SK-N-SH treated with all-trans-retinoic acid at 6 μM for 48 hours (cell line): ENCODE measurements at regions not wholly inside any gene's neighbourhood (a gene's known extent, or its start where the extent isn't known, plus 50 kb on each side); places are given as distances from the start of the nearest gene placed in this dataset.

Experiments used
- ATAC-seq: fragments of 200-7000 bp; cut with Tn5 transposase; 3 replicates; pipeline ENCODE4 v1.9.1; 2020; ENCODE audit warnings: mild to moderate bottlenecking, moderate library complexity
- ARNTL ChIP-seq: fragments of 450-650 bp; formaldehyde crosslinking; IDR thresholded peaks from 2 replicates; pipeline ENCODE4 v1.5.0; 2020; ENCODE audit warnings: low read depth, mild to moderate bottlenecking, moderate library complexity, borderline replicate concordance
- BACH2 ChIP-seq: fragments of 250-450 bp; sonication (Bioruptor Pico); IDR thresholded peaks from 2 replicates; pipeline ENCODE4 v1.9.0; 2021; ENCODE audit warnings: mild to moderate bottlenecking, borderline replicate concordance
- CSDC2 ChIP-seq: fragments of 250-450 bp; sonication (Bioruptor Pico); IDR thresholded peaks from 2 replicates; pipeline ENCODE4 v1.5.0; 2020; ENCODE audit warnings: mild to moderate bottlenecking, moderate library complexity
- ESRRG ChIP-seq: fragments of 250-450 bp; sonication (Bioruptor Pico); IDR thresholded peaks from 2 replicates; pipeline ENCODE4 v1.6.1; 2021; ENCODE audit warnings: mild to moderate bottlenecking
- GLIS3 ChIP-seq: fragments of 250-450 bp; sonication (Bioruptor Pico); IDR thresholded peaks from 2 replicates; pipeline ENCODE4 v1.5.0; 2020; ENCODE audit warnings: mild to moderate bottlenecking, moderate library complexity
- ISL1 ChIP-seq: fragments of 250-450 bp; sonication (Bioruptor Pico); IDR thresholded peaks from 2 replicates; pipeline ENCODE4 v2.1.2; 2022; ENCODE audit warnings: mild to moderate bottlenecking, moderate library complexity
- OSR1 ChIP-seq: fragments of 250-450 bp; sonication (Bioruptor Pico); IDR thresholded peaks from 2 replicates; pipeline ENCODE4 v1.8.0; 2022; ENCODE audit warnings: moderate library complexity, mild to moderate bottlenecking, inconsistent platforms
- PATZ1 ChIP-seq: fragments of 250-450 bp; sonication (Bioruptor Pico); IDR thresholded peaks from 2 replicates; pipeline ENCODE4 v1.8.0; 2020; ENCODE audit warnings: mild to moderate bottlenecking, moderate library complexity, borderline replicate concordance
- SNAI2 ChIP-seq: fragments of 250-450 bp; sonication (Bioruptor Pico); IDR thresholded peaks from 2 replicates; pipeline ENCODE4 v1.5.0; 2020; ENCODE audit warnings: mild to moderate bottlenecking, moderate library complexity
- TCF4 ChIP-seq: fragments of 250-450 bp; sonication (Bioruptor Pico); IDR thresholded peaks from 2 replicates; pipeline ENCODE4 v1.8.0; 2021; ENCODE audit warnings: mild to moderate bottlenecking, moderate library complexity, borderline replicate concordance
- TOX ChIP-seq: fragments of 250-450 bp; sonication (Bioruptor Pico); IDR thresholded peaks from 2 replicates; pipeline ENCODE4 v1.8.0; 2021; ENCODE audit warnings: mild to moderate bottlenecking, moderate library complexity, borderline replicate concordance
- ZC3H10 ChIP-seq: fragments of 250-450 bp; sonication (Bioruptor Pico); IDR thresholded peaks from 2 replicates; pipeline ENCODE4 v1.5.1; 2021; ENCODE audit warnings: mild to moderate bottlenecking, moderate library complexity
- ZFP3 ChIP-seq: fragments of 250-450 bp; sonication (Bioruptor Pico); IDR thresholded peaks from 2 replicates; pipeline ENCODE4 v1.5.0; 2020; ENCODE audit warnings: mild to moderate bottlenecking, moderate library complexity
- ZFP30 ChIP-seq: fragments of 450-650 bp; formaldehyde crosslinking; IDR thresholded peaks from 2 replicates; pipeline ENCODE4 v1.5.0; 2022; ENCODE audit warnings: mild to moderate bottlenecking, moderate library complexity
- ZNF565 ChIP-seq: fragments of 450-650 bp; formaldehyde crosslinking; conservative IDR thresholded peaks from 2 replicates; pipeline ENCODE4 v1.5.0; 2020; ENCODE audit warnings: low read depth, mild to moderate bottlenecking, moderate library complexity
- ZNF70 ChIP-seq: fragments of 450-650 bp; formaldehyde crosslinking; IDR thresholded peaks from 2 replicates; pipeline ENCODE4 v1.5.0; 2020; ENCODE audit warnings: mild to moderate bottlenecking, moderate library complexity
- ZNF8 ChIP-seq: fragments of 450-650 bp; formaldehyde crosslinking; IDR thresholded peaks from 2 replicates; pipeline ENCODE4 v1.5.0; 2020; ENCODE audit warnings: mild to moderate bottlenecking, moderate library complexity
- TF ChIP-seq, protein P1 (sequence below): fragments of 250-450 bp; sonication (Bioruptor Pico); IDR thresholded peaks from 2 replicates; pipeline ENCODE4 v1.8.0; 2021; ENCODE audit warnings: low read depth, mild to moderate bottlenecking, moderate library complexity, borderline replicate concordance
- TF ChIP-seq, protein P2 (sequence below): fragments of 250-450 bp; sonication (Bioruptor Pico); IDR thresholded peaks from 2 replicates; pipeline ENCODE4 v1.5.0; 2020; ENCODE audit warnings: mild to moderate bottlenecking, moderate library complexity
- TF ChIP-seq, protein P3 (sequence below): fragments of 250-450 bp; sonication (Bioruptor Pico); IDR thresholded peaks from 2 replicates; pipeline ENCODE4 v1.5.1; 2020; ENCODE audit warnings: low read depth, mild to moderate bottlenecking, moderate library complexity
- TF ChIP-seq, protein P4 (sequence below): fragments of 250-450 bp; sonication (Bioruptor Pico); IDR thresholded peaks from 2 replicates; pipeline ENCODE4 v1.5.1; 2021; ENCODE audit warnings: mild to moderate bottlenecking, moderate library complexity

DNA sequence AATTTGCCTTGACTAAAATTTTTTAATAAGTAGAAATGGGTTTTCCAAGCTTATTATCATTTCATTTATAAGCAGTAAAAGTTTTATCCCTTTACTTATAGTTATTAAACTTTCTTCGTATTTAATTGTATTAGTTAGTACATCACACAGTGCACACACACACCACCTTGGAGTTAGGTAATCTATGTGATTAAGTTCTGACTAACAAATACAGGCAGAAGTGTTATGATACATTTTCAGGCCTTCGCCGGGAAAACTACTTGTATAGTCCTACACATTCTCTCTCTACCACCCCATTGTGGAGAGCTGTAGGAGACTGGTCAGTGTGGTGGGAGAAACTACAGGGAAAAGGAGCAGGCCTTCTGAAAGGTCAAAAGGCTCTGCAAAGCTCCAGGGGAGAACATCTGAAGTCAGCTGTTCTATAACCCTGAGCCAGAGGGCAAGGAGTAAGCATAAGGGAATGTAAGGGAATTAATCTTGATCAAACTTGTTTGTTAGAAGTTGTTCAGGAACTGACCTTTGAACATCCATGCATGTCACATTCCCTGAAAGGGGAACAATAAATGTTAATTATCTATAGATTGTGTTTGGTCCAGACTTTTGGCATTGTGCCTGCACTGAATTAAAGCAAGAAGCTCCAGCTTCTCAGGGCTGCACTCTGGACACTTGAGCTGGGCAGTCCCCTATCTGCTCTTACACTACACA lies 231.7 kb downstream of the FSIP2 start:
- TF ChIP-seq ZNF565 (CRISPR knock-in tag) (no peak), TOX (CRISPR knock-in tag) (no peak), ZFP3 (CRISPR knock-in tag) (no peak), TCF4 (CRISPR knock-in tag) (no peak), BACH2 (CRISPR knock-in tag) (no peak), SNAI2 (no peak), OSR1 (no peak), PATZ1 (CRISPR knock-in tag) (no peak), ARNTL (CRISPR knock-in tag) (no peak), ISL1 (CRISPR knock-in tag) (no peak), ZNF8 (CRISPR knock-in tag) (no peak), GLIS3 (CRISPR knock-in tag) (no peak), ZC3H10 (CRISPR knock-in tag) (no peak)
- TF ChIP-seq, protein P1, sequence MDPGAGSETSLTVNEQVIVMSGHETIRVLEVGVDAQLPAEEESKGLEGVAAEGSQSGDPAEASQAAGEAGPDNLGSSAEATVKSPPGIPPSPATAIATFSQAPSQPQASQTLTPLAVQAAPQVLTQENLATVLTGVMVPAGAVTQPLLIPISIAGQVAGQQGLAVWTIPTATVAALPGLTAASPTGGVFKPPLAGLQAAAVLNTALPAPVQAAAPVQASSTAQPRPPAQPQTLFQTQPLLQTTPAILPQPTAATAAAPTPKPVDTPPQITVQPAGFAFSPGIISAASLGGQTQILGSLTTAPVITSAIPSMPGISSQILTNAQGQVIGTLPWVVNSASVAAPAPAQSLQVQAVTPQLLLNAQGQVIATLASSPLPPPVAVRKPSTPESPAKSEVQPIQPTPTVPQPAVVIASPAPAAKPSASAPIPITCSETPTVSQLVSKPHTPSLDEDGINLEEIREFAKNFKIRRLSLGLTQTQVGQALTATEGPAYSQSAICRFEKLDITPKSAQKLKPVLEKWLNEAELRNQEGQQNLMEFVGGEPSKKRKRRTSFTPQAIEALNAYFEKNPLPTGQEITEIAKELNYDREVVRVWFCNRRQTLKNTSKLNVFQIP (CRISPR knock-in tag), result no peak
- TF ChIP-seq, protein P2, sequence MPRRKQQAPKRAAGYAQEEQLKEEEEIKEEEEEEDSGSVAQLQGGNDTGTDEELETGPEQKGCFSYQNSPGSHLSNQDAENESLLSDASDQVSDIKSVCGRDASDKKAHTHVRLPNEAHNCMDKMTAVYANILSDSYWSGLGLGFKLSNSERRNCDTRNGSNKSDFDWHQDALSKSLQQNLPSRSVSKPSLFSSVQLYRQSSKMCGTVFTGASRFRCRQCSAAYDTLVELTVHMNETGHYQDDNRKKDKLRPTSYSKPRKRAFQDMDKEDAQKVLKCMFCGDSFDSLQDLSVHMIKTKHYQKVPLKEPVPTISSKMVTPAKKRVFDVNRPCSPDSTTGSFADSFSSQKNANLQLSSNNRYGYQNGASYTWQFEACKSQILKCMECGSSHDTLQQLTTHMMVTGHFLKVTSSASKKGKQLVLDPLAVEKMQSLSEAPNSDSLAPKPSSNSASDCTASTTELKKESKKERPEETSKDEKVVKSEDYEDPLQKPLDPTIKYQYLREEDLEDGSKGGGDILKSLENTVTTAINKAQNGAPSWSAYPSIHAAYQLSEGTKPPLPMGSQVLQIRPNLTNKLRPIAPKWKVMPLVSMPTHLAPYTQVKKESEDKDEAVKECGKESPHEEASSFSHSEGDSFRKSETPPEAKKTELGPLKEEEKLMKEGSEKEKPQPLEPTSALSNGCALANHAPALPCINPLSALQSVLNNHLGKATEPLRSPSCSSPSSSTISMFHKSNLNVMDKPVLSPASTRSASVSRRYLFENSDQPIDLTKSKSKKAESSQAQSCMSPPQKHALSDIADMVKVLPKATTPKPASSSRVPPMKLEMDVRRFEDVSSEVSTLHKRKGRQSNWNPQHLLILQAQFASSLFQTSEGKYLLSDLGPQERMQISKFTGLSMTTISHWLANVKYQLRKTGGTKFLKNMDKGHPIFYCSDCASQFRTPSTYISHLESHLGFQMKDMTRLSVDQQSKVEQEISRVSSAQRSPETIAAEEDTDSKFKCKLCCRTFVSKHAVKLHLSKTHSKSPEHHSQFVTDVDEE (CRISPR knock-in tag), result no peak
- TF ChIP-seq, protein P3, sequence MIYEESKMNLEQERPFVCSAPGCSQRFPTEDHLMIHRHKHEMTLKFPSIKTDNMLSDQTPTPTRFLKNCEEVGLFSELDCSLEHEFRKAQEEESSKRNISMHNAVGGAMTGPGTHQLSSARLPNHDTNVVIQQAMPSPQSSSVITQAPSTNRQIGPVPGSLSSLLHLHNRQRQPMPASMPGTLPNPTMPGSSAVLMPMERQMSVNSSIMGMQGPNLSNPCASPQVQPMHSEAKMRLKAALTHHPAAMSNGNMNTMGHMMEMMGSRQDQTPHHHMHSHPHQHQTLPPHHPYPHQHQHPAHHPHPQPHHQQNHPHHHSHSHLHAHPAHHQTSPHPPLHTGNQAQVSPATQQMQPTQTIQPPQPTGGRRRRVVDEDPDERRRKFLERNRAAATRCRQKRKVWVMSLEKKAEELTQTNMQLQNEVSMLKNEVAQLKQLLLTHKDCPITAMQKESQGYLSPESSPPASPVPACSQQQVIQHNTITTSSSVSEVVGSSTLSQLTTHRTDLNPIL (CRISPR knock-in tag), result no peak
- TF ChIP-seq, protein P4, sequence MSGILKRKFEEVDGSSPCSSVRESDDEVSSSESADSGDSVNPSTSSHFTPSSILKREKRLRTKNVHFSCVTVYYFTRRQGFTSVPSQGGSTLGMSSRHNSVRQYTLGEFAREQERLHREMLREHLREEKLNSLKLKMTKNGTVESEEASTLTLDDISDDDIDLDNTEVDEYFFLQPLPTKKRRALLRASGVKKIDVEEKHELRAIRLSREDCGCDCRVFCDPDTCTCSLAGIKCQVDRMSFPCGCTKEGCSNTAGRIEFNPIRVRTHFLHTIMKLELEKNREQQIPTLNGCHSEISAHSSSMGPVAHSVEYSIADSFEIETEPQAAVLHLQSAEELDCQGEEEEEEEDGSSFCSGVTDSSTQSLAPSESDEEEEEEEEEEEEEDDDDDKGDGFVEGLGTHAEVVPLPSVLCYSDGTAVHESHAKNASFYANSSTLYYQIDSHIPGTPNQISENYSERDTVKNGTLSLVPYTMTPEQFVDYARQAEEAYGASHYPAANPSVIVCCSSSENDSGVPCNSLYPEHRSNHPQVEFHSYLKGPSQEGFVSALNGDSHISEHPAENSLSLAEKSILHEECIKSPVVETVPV, result no peak
- ATAC-seq, result no peak

- peak; percentile 88 for ATAC-seq
- TF ChIP-seq ZC3H10 (CRISPR knock-in tag), result no peak; the same call in 1 of the 2 replicates
- TF ChIP-seq CSDC2 (CRISPR knock-in tag), result no peak
- no peak for TF ChIP-seq ZNF8 (CRISPR knock-in tag)
- TF ChIP-seq, protein P1 (CRISPR knock-in tag), result no peak
- TF ChIP-seq ESRRG, result no peak
- TF ChIP-seq TCF4 (CRISPR knock-in tag), result peak; percentile 65
- no peak for TF ChIP-seq BACH2 (CRISPR knock-in tag)
- TF ChIP-seq OSR1, result no peak
- TF ChIP-seq, protein P4, result 0 out of 2 replicates have a peak, but pooled peaks have one; percentile 14
- peak; percentile 75; the same call in 1 of the 2 replicates for TF ChIP-seq ZNF70 (CRISPR knock-in tag)
- no peak for TF ChIP-seq ARNTL (CRISPR knock-in tag)
- no peak for TF ChIP-seq ZNF565 (CRISPR knock-in tag)
- no peak for TF ChIP-seq ZFP30 (CRISPR knock-in tag)
- TF ChIP-seq, protein P2 (CRISPR knock-in tag), result 0 out of 2 replicates have a peak, but pooled peaks have one; percentile 50
- peak; percentile 78 for TF ChIP-seq ISL1 (CRISPR knock-in tag)
Measured at GRCh38 chr2:185978634-185979407, 240.2 kb downstream of the FSIP2 start.
